ENCODE measurements at regions not wholly inside any gene's neighbourhood (a gene's known extent, or its start where the extent isn't known, plus 50 kb on each side); places are given as distances from the start of the nearest gene placed in this dataset.
"Not testable (repeated sequence)": the region's sequence is repeated elsewhere in the genome, so short reads cannot be mapped to it uniquely, and the experiment has no call there.

- DNase-seq (ENCODE audit: low spot score): no peak
Measured at GRCh38 chr11:109480251-109480650, 58.3 kb downstream of the C11orf87 start.

- DNase-seq (ENCODE audit: low spot score): no peak
Measured at GRCh38 chr11:109486129-109486528, 64.1 kb downstream of the C11orf87 start.

GRCh38 chr11:109490953-109491635 lies 69.1 kb downstream of the C11orf87 start:
- no peak for DNase-seq (ENCODE audit: low spot score)

GRCh38 chr11:109506115-109506514 lies 84.1 kb downstream of the C11orf87 start:
- DNase-seq (ENCODE audit: low spot score): no peak

- no peak for DNase-seq (ENCODE audit: low spot score)
Measured at GRCh38 chr11:109507331-109507730, 85.3 kb downstream of the C11orf87 start.

- DNase-seq (ENCODE audit: low spot score): no peak
Measured at GRCh38 chr11:109507836-109508561, 86.0 kb downstream of the C11orf87 start.

GRCh38 chr11:109508943-109509342 lies 87.0 kb downstream of the C11orf87 start:
- DNase-seq (ENCODE audit: low spot score): no peak

- no peak for DNase-seq (ENCODE audit: low spot score)
Measured at GRCh38 chr11:109510316-109510715, 88.3 kb downstream of the C11orf87 start.

GRCh38 chr11:109511598-109511997 lies 89.6 kb downstream of the C11orf87 start:
- no peak for DNase-seq (ENCODE audit: low spot score)

- no peak for DNase-seq (ENCODE audit: low spot score)
Measured at GRCh38 chr11:109512249-109512648, 90.3 kb downstream of the C11orf87 start.

GRCh38 chr11:109512680-109513079 lies 90.7 kb downstream of the C11orf87 start:
- DNase-seq (ENCODE audit: low spot score): no peak

- no peak for DNase-seq (ENCODE audit: low spot score)
Measured at GRCh38 chr11:109514313-109515018, 92.5 kb downstream of the C11orf87 start.

GRCh38 chr11:109519253-109519652 lies 97.3 kb downstream of the C11orf87 start:
- no peak for DNase-seq (ENCODE audit: low spot score)

GRCh38 chr11:109521571-109522086 lies 99.6 kb downstream of the C11orf87 start:
- DNase-seq (ENCODE audit: low spot score): no peak

GRCh38 chr11:109522116-109522755 lies 100.2 kb downstream of the C11orf87 start:
- no peak for DNase-seq (ENCODE audit: low spot score)

- not testable (repeated sequence) for DNase-seq (ENCODE audit: low spot score)
Measured at GRCh38 chr11:109525636-109526035, 103.6 kb downstream of the C11orf87 start.

GRCh38 chr11:109526061-109526460 lies 104.1 kb downstream of the C11orf87 start:
- no peak for DNase-seq (ENCODE audit: low spot score)

- no peak for DNase-seq (ENCODE audit: low spot score)
Measured at GRCh38 chr11:109526931-109527330, 104.9 kb downstream of the C11orf87 start.

GRCh38 chr11:109527496-109527895 lies 105.5 kb downstream of the C11orf87 start:
- no peak for DNase-seq (ENCODE audit: low spot score)

GRCh38 chr11:109547356-109548027 lies 125.5 kb downstream of the C11orf87 start:
- no peak for DNase-seq (ENCODE audit: low spot score)

GRCh38 chr11:109552376-109552775 lies 130.4 kb downstream of the C11orf87 start:
- no peak for DNase-seq (ENCODE audit: low spot score)

GRCh38 chr11:109553284-109553683 lies 131.3 kb downstream of the C11orf87 start:
- DNase-seq (ENCODE audit: low spot score): no peak

All from hematopoietic multipotent progenitor cell treated with erythropoietin and hydrocortisone succinate and interleukin-3 and kit ligand, for 15 days (in vitro differentiated cells).